ENCODE measurements at regions not wholly inside any gene's neighbourhood (a gene's known extent, or its start where the extent isn't known, plus 50 kb on each side); places are given as distances from the start of the nearest gene placed in this dataset.
A peak's percentile ranks its signal among the peaks of the same experiment; 100 is the strongest.

- WGBS: 72% methylated on average over 8 of the region's 8 CpGs
- no peaks in the 10 kb centered on the region for H3K27me3 ChIP-seq
Measured at GRCh38 chr10:118944959-118945633, 84.4 kb upstream of the NANOS1 start.

DNA sequence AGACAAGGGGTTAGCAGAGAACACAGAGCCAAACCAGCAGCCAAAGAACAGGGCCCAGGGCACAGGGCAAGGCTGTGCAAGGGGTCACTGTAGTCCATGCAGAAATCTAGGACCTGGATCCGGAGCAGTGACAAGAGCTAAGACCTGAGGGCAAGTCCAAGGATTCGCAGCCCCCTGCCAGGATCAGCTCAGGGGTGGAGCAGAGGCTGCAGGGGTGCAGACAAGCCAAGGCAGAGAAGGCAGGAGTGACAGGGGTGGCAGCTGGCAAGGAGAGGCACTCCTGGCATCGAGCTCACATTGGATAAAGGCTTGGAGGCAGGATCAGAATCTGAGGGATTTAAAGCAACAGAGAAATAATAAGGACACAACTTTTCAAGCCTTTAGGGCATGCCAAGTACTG is 80.7 kb upstream of the NANOS1 start:
- H3K36me3 ChIP-seq: no peaks in the 10 kb centered on the region
- TF ChIP-seq POLR2AphosphoS5 (IDR thresholded peaks at IDR 0.05) (no peak), CTCF (IDR thresholded peaks at IDR 0.05) (no peak), EP300 (IDR thresholded peaks at IDR 0.05) (no peak), POLR2A (IDR thresholded peaks at IDR 0.05; ENCODE audit: low read depth) (no peak)
- DNase-seq (ENCODE audit: extremely low spot score): peak; percentile 88
- no peak overlapping the region for H3K4me3 ChIP-seq
- 76% methylated on average over 3 of the region's 3 CpGs for WGBS
- no peak overlapping the region for H3K27ac ChIP-seq (replicated peaks in 1 of 4)
- peaks cover 9 to 26% (median 17%) of the 10 kb centered on the region in 4 donors for H3K4me1 ChIP-seq
- intact Hi-C loops (cut with DNase I): no loop called here
- H3K9me3 ChIP-seq: no peaks in the 10 kb centered on the region
- no peaks in the 10 kb centered on the region for H3K27me3 ChIP-seq

More at GRCh38 chr10:118944959-118945633, 84.4 kb upstream of the NANOS1 start:
- intact Hi-C loops (cut with DNase I): no loop called here
- Histone ChIP-seq H3K27ac (replicated peaks in 1 of 4) (no peak overlapping the region), H3K36me3 (no peaks in the 10 kb centered on the region), H3K4me3 (no peak overlapping the region), H3K4me1 (peaks cover 6 to 17% (median 12%) of the 10 kb centered on the region in 4 donors), H3K9me3 (no peaks in the 10 kb centered on the region)
- TF ChIP-seq CTCF (IDR thresholded peaks at IDR 0.05) (no peak), POLR2A (IDR thresholded peaks at IDR 0.05; ENCODE audit: low read depth) (no peak), POLR2AphosphoS5 (IDR thresholded peaks at IDR 0.05) (no peak), EP300 (IDR thresholded peaks at IDR 0.05) (no peak)
- DNase-seq (ENCODE audit: extremely low spot score): peak; percentile 68

DNA sequence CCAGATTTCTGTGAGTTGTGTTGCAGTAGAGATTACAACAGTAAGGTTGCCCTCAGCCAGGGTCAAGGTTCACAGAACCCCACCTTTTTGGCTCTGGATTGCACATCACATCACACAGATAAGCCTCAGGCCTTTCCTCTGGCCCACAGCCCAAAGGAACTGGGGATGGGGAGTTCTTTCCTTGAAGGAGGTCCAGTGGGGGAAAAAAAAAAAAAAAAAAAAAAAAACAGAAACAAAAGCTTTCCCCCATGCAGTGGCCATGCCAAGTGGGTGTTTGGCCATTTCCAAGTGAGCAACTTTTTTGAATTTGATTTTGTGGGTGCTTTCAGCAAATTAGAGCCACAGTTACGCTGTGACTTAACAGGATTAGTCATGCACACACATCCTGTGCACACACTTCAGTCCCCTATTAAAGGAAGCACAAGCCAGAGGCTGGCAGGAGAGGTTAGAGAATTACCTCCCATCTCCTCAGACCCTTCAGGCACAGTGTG is 79.3 kb upstream of the NANOS1 start:
- Histone ChIP-seq H3K36me3 (no peaks in the 10 kb centered on the region), H3K27me3 (no peaks in the 10 kb centered on the region), H3K4me1 (peaks cover 9 to 21% (median 18%) of the 10 kb centered on the region in 4 donors), H3K9me3 (no peaks in the 10 kb centered on the region), H3K4me3 (no peak overlapping the region), H3K27ac (replicated peaks in 1 of 4) (no peak overlapping the region)
- no peak for DNase-seq (ENCODE audit: extremely low spot score)
- WGBS: 79% methylated on average over 1 of the region's 1 CpG
- TF ChIP-seq CTCF (IDR thresholded peaks at IDR 0.05) (no peak), POLR2AphosphoS5 (IDR thresholded peaks at IDR 0.05) (no peak), POLR2A (IDR thresholded peaks at IDR 0.05; ENCODE audit: low read depth) (no peak), EP300 (IDR thresholded peaks at IDR 0.05) (no peak)
- intact Hi-C loops (cut with DNase I): no loop called here

DNA sequence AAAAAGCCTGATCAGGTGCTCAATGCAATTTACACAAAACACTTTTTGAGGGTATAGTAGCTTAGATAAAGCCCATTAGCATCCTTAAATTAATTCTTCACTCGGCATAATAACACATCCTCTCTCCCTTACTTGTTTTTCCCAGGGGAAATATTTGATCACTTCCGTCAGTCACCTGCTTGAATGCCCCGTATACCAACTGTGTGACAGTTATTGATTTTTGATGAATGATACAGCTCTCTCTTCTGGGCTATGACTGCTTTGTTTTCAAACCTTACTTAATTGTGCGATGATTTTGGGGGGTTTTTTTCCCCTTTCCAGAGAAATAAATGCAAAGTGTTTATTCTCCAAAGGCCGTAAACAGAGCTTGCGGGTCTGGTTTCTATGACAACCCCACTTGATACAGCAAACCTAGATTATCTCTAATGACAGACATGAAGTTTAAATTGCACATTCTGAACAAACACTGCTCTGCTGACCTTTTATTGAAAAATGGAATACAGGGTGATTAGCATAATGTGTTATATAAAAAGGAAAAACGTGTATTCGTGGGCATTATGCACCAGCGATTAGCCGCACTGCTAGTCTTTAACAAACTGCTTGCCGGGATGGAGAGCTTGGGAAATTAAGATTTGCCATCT is 78.4 kb upstream of the NANOS1 start:
- TF ChIP-seq EP300 (IDR thresholded peaks at IDR 0.05) (no peak), POLR2A (IDR thresholded peaks at IDR 0.05; ENCODE audit: low read depth) (no peak), POLR2AphosphoS5 (IDR thresholded peaks at IDR 0.05) (no peak), CTCF (IDR thresholded peaks at IDR 0.05) (no peak)
- WGBS: 88% methylated on average over 11 of the region's 11 CpGs
- H3K4me1 ChIP-seq: peaks cover 9 to 19% (median 11%) of the 10 kb centered on the region in 4 donors
- no peak overlapping the region for H3K27ac ChIP-seq (replicated peaks in 1 of 4)
- H3K27me3 ChIP-seq: no peaks in the 10 kb centered on the region
- intact Hi-C loops (cut with DNase I): no loop called here
- no peaks in the 10 kb centered on the region for H3K9me3 ChIP-seq
- no peak overlapping the region for H3K4me3 ChIP-seq
- no peak for DNase-seq (ENCODE audit: extremely low spot score)
- no peaks in the 10 kb centered on the region for H3K36me3 ChIP-seq
